ENCODE measurements at regions not wholly inside any gene's neighbourhood (a gene's known extent, or its start where the extent isn't known, plus 50 kb on each side); places are given as distances from the start of the nearest gene placed in this dataset.

DNA sequence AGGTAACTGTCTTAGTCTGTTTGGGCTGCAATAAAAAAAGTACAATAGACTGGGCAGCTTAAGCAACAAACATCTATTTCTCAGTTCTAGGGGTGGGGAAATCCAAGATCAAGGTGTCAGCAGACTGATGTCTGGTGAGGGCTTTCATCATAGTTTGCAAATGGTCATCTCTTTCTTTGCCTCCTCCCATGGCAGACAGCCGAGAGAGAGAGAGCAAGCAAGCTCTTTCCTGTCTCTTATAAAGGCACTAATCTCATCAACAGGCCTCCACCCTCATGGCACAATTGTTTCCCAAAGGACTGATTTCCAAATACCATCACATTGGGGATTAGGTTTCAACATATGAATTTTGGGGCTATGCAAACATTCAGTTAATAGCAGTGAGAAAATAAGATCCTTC lies 445.6 kb upstream of the FLRT2 start:
- no peak for DNase-seq

GRCh38 chr14:85085981-85086380 lies 444.0 kb upstream of the FLRT2 start:
- DNase-seq = no peak

- DNase-seq = no peak
Observed at GRCh38 chr14:85087201-85087600, 442.7 kb upstream of the FLRT2 start.

GRCh38 chr14:85088192-85088591 lies 441.8 kb upstream of the FLRT2 start:
- DNase-seq = no peak

GRCh38 chr14:85090681-85091080 lies 439.3 kb upstream of the FLRT2 start:
- DNase-seq = no peak

DNA sequence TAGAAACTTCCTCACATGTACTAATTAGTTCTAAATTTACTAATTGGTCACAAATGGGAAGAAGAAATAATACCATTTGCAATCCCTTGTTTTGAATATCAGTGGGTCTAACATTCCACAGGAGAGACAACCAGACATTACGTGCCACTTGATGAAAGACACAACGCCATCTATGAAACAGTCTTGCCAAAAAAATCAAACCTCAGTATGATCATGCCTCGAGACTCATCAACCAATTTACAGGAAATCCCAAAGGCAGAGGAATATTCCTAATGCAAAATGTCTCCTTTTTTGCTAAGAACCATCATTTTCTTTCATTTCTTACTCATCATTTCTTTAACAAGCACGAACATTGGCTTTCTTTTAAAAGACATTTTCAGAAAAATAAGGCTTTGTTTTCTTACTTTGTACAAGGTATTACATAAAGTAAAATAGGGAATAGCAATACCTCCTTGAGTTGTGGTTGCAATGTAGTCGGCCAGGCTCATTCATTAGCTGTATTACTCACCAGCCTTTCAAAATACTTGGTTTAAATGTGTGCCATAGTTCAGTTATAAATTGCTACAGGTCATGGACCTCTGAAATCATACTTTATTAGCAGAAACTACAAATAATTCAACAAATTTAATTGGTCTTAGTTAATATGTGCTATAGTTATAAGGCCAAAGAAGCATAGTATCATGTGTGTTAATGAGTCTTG lies 436.2 kb upstream of the FLRT2 start:
- no peak for DNase-seq

DNA sequence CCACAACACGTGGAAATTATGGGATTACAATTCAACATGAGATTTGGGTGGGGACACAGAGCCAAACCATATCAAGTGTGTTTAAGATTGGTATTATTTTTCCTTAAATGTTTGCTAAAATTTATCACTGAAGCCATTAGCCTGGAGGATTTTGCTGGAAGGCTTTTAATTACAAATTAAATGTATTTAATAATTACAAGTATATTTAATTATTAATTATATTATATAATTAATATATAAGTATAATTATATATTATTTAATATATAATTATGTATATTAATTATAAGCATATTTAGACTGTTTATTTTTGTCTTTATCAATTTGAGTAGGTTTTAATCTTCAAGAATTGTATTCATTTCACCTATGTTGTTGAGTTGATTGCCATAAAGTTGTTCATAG lies 427.4 kb upstream of the FLRT2 start:
- no peak for DNase-seq

DNA sequence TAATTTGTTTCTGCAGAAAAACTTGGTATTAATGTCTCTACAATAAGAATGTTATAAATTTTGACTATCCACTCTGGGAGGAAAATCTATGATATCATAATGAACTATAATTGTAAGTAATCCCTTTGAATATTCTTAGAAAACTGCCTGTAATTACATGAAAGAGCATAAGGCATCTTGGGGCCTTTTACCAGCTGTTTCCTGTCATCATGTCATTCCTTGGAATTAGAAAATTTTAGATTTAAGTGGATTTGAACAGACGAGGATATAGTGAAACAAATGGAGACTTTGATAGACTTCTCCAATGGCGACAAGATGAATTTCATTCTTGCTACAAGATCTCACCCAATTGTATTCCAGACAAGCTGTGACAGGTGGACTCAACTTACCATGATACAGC lies 423.4 kb upstream of the FLRT2 start:
- DNase-seq = no peak

DNA sequence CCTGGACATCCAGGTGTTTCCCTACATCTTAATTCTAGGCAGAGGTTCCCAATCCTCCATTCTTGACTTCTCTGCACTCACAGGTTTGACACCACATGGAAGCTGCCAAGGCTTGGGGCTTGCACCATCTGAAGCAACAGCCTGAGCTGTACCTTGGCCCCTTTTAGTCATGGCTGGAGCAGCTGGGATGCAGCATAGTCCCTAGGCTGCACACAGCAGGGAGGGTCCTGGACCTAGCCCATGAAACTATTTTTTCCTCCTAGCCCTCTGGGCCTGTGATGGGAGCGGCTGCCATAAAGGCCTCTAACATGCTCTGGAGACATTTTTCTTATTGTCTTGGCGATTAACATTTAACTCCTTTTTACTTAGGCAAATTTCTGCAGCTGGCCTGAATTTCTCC lies 417.2 kb upstream of the FLRT2 start:
- no peak for DNase-seq

DNA sequence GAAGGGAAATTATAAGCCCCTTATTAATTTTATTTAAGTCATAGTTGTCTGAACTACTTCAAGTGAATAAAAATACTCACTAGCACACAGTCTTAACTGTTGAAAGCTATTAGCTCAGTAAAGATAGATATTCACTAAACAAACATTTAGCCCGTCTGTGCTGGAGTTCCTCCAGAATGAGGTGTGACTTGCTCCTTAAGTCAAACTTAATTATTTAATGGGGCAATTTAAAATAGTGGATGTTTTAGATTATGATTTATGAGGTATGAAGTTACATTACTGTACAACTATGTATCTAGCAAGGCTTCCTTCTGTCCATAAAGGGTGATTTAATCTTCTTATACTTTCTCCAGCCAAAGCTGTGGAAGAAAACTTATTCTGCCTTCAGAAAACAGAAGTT lies 414.0 kb upstream of the FLRT2 start:
- no peak for DNase-seq

- no peak for DNase-seq
Observed at GRCh38 chr14:85118274-85118673, 411.7 kb upstream of the FLRT2 start.

DNA sequence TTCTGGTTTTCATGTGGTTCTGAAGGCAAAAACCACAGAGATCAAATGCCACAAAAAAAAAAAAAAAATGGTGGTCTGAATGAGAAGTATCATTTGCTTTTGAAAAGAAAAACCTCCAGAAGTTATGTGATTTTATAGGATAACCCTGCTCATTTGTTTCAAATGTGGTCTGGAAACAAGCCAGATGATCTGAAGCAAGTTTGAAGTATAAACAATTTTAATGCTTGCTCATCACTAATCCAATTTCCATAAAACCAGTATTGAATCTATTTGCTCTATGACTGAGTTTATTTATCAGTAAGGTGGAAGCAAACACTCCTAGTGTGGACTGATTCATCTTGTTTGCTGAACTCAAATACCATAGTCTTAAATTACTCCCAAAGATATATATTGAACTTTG lies 407.3 kb upstream of the FLRT2 start:
- no peak for DNase-seq

DNA sequence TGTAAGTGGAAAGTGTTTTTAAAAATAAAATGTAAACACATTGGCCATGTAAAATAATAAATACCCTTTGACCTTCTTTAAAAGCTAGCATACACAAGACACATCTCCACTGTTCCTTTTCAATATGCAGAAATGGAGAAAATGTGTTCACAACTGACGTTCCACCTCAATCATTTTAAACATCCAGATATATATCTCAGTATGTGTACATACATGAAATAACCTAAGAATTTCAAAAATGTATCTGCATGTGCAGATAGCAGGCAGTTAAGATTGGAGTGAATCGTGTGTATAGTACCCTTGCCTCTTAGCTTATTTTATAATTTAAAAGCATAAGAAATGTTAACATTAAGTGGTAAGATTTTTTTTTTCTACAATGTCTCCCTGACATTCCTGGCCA lies 406.2 kb upstream of the FLRT2 start:
- DNase-seq = no peak

GRCh38 chr14:85124631-85125290 lies 405.2 kb upstream of the FLRT2 start:
- DNase-seq = no peak

DNA sequence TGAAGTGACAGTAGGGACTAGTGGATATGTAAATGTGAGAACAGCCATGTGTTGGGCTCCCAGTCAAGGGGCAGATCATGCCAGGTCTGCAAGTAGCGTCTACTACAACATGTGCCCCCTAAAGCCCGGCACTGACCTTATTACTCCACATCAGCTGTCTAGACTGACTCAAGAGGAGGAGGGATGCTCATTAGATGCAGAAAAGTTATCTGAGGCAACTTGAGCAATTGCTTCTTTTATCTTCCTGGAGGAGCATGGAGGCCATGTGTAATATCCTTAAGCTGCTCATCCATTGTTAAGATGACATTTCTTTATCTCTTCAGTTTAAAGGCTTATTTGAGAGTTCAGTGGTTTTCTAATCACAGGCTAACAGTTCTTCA lies 404.7 kb upstream of the FLRT2 start:
- no peak for DNase-seq

- no peak for DNase-seq
Observed at GRCh38 chr14:85129921-85130320, 400.0 kb upstream of the FLRT2 start.

GRCh38 chr14:85131226-85131922 lies 398.6 kb upstream of the FLRT2 start:
- DNase-seq = no peak

DNA sequence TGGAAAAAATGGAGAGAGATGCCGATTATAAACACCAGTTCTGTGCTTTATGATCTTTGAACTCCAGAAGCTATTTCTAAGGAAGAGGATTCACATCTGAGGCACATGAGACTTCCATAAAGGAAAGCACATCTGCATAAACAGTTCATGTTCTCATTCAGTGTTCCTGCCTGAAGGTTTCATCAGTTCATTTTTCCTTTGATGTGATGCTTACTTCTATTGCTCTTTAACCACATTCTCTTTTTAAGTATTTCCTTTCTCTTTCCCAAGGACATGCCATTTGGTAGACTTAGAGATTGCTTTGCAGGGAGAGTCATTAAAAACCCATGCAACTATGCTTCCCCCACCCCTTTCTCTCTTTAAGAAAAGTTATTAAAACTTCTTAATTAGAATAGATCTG lies 387.0 kb upstream of the FLRT2 start:
- DNase-seq = no peak

- no peak for DNase-seq
Observed at GRCh38 chr14:85146779-85147178, 383.2 kb upstream of the FLRT2 start.

GRCh38 chr14:85150166-85150565 lies 379.8 kb upstream of the FLRT2 start:
- no peak for DNase-seq

DNA sequence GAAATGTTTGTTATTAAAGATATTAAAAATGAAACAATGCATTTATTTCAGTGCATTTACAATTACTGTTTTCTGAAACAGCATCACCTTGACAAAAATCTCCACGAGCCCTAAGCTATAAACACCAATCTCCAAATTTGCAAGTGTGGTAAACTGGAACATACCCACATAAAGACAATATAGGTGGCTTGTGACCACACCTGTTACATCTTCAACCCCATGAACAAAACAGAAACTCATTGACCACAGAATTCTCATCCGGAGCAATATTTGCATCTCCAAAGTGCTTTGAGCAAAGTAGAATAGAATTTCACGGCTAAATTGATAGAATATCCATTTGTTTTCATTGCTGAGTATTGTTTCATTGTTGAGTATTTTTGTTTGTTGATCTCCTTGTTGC lies 375.2 kb upstream of the FLRT2 start:
- no peak for DNase-seq

DNA sequence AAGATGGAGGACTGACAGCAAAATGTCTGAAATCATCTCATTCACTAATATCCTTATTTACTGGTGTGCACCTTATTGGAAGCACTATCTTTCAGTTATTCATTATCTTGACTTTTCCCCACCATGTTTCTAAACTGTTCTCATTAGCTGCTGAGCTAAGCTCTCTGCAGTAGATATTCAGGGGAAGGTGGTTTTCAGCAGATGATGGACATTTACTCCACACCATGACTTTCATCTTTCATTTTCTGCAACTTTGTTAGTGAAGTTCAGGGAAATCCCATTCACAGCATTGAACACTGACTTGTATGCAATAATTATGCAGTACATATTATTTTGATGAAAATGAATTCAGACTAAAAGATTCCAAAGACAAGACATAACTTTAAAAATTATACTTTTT lies 373.6 kb upstream of the FLRT2 start:
- DNase-seq = no peak

DNA sequence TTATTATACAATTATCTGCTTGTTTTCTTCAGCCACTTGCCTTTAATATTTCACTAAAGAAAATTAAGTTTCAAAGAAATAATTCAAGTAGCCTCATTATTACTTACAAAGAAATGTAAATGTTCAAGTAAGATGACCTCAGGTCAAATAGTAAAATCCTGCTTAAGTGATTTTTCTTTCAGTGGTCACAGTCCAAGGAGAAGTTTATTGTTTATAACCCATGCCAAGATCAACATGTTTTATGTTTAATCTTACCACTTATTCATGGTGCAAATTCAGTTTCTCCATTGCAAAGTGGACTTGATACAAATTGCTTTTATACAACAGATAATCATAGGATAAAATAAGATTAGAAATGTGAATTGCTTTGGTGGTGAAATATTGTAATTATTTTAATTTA lies 370.2 kb upstream of the FLRT2 start:
- DNase-seq = no peak

DNA sequence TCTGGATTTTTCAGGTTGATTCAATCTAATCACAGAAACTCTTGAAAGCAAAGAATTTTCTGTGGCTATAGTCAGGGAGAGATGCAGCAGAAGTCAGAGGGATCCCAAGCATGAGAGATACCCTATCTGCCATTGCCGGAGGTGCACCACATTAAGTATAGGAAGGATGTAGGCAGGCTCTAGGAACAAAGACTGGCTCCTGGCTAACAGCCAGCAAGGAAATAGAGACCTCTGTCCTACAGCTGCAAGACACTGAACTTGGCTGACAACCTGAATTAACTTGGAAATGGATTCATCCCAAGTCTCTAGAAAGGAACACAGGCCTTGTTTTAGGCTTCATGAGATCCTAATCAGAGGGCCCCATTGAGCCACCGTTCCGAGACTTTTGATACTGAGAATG lies 364.9 kb upstream of the FLRT2 start:
- DNase-seq = no peak

DNA sequence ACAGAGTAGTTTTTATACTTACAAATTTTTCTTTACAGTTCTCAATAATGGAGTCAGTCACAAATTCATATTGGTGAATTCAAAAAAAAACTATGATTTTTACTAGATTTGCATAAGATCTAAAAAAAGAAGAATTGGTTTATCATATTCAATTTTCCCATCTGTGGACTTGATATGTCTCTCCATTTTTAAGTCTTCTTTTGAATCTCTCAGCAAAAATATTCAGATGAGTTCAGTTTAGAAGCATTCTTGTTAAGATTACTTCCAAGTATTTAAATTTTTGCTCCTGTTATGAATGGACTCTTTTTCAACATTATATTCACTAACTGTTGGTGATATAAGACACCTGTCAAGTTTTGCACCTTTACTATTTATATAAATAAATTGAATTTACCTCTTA lies 360.6 kb upstream of the FLRT2 start:
- no peak for DNase-seq
